H1 (cell line): ENCODE measurements at regions not wholly inside any gene's neighbourhood (a gene's known extent, or its start where the extent isn't known, plus 50 kb on each side); places are given as distances from the start of the nearest gene placed in this dataset.

Source experiments
- CTCF ChIA-PET: fragments of 300-600 bp; sonication (Branson Sonifier 250); formaldehyde crosslinking; loops from one replicate; lab custom pipeline; 2021; ENCODE audit not compliant: partially characterized antibody; lab: Charles Lee
- POLR2A ChIA-PET: fragments of 300-600 bp; sonication (Branson Sonifier 250); formaldehyde crosslinking; loops from one replicate; lab custom pipeline; 2021; ENCODE audit warnings: inconsistent platforms; ENCODE audit not compliant: partially characterized antibody; lab: Charles Lee
- DNase-seq, 2 experiments: peaks; one replicate each; pipeline versions ENCODE4 v3.0.0 to v3.0.0-alpha.2; 2010 to 2022; ENCODE audit warnings: low spot score in 2 of 2, low read depth in 1 of 2, mixed read lengths in 1 of 2
- FAIRE-seq: peaks from 2 replicates; lab custom pipeline; 2011; peaks lifted over from hg19 to GRCh38; lab: Jason Lieb, UNC
- H2AFZ ChIP-seq: 2 replicates; pipeline ENCODE4 v1.8.1; 2012; ENCODE audit warnings: low read length, inconsistent platforms
- H2AK5ac ChIP-seq: 2 replicates; pipeline ENCODE4 v1.6.1; 2013; ENCODE audit warnings: low read depth, low read length
- H2BK120ac ChIP-seq: replicated peaks from 2 replicates; pipeline ENCODE3; 2013; ENCODE audit warnings: low read depth, low read length, inconsistent platforms
- H2BK12ac ChIP-seq: 2 replicates; pipeline ENCODE4 v1.6.1; 2013; ENCODE audit warnings: low read depth, low read length
- H2BK15ac ChIP-seq: 2 replicates; pipeline ENCODE4 v1.6.1; 2013; ENCODE audit warnings: low read length
- H2BK20ac ChIP-seq: 2 replicates; pipeline ENCODE4 v1.6.1; 2013; ENCODE audit warnings: low read length
- H2BK5ac ChIP-seq: 2 replicates; pipeline ENCODE4 v1.6.1; 2013; ENCODE audit warnings: low read depth, low read length
- H3K14ac ChIP-seq: 2 replicates; pipeline ENCODE4 v1.6.1; 2013; ENCODE audit warnings: inconsistent platforms; ENCODE audit not compliant: insufficient read length
- H3K18ac ChIP-seq: 2 replicates; pipeline ENCODE4 v1.6.1; 2013; ENCODE audit warnings: low read length; ENCODE audit errors: extremely low read depth
- H3K23ac ChIP-seq: 2 replicates; pipeline ENCODE4 v1.6.1; 2013; ENCODE audit warnings: inconsistent platforms; ENCODE audit not compliant: insufficient read length
- H3K23me2 ChIP-seq: 2 replicates; pipeline ENCODE4 v1.6.1; 2013; ENCODE audit warnings: low read depth, low read length
- H3K27ac ChIP-seq: 2 replicates; pipeline ENCODE4 v1.6.1; 2011; ENCODE audit warnings: low read depth, low read length, inconsistent platforms
- H3K27me3 ChIP-seq, 4 experiments: replicated peaks in 1 of 4; 1 replicate in 1 of 4; 2 replicates in 3 of 4; pipeline versions ENCODE4 v1.6.1 to v1.8.1; 2011 to 2013; ENCODE audit warnings: low read length in 3 of 4, mild to moderate bottlenecking in 3 of 4, inconsistent platforms in 2 of 4, mixed read lengths in 2 of 4, moderate library complexity in 1 of 4; ENCODE audit not compliant: control insufficient read depth in 3 of 4, insufficient read depth in 3 of 4; ENCODE audit errors: extremely low read depth in 1 of 4
- H3K36me3 ChIP-seq, 4 experiments: 2 replicates each; pipeline versions ENCODE4 v1.6.1 to v1.8.1; 2011 to 2013; ENCODE audit warnings: mild to moderate bottlenecking in 4 of 4, low read length in 3 of 4, moderate library complexity in 2 of 4, control low read depth in 1 of 4, inconsistent platforms in 1 of 4; ENCODE audit not compliant: insufficient read depth in 4 of 4, control insufficient read depth in 2 of 4
- H3K4ac ChIP-seq: replicated peaks from 2 replicates; pipeline ENCODE3; 2013; ENCODE audit warnings: low read length, low read depth, mixed read lengths, inconsistent platforms; ENCODE audit not compliant: insufficient read length
- H3K4me1 ChIP-seq, 4 experiments: replicated peaks in 1 of 4; 1 replicate in 1 of 4; 2 replicates in 3 of 4; pipeline versions ENCODE4 v1.6.1 to v1.8.1; 2011 to 2013; ENCODE audit warnings: low read length in 3 of 4, inconsistent platforms in 2 of 4, mixed read lengths in 1 of 4; ENCODE audit not compliant: insufficient read depth in 4 of 4, control insufficient read depth in 3 of 4
- H3K4me2 ChIP-seq, 2 experiments: 2 replicates each; pipeline versions ENCODE4 v1.6.1 to v1.8.1; 2011 to 2013; ENCODE audit warnings: low read depth in 2 of 2, low read length in 2 of 2, control low read depth in 1 of 2, inconsistent platforms in 1 of 2, mild to moderate bottlenecking in 1 of 2; ENCODE audit not compliant: insufficient read depth in 1 of 2
- H3K4me3 ChIP-seq, 4 experiments: fragments of 200-600, 300-600 bp in 1 of 4; sonication (generic), shearing (Covaris generic), sonication (Bioruptor Twin) in 1 of 4; 2 replicates each; pipeline versions ENCODE4 v1.5.1 to v1.8.1; 2011 to 2016; ENCODE audit warnings: low read length in 4 of 4, low read depth in 3 of 4, control low read depth in 2 of 4, inconsistent platforms in 2 of 4, mild to moderate bottlenecking in 2 of 4, mixed read lengths in 1 of 4, moderate library complexity in 1 of 4; ENCODE audit not compliant: insufficient read depth in 2 of 4; ENCODE audit errors: extremely low read depth in 1 of 4
- H3K56ac ChIP-seq: replicated peaks from 2 replicates; pipeline ENCODE3; 2013; ENCODE audit warnings: low read depth, mild to moderate bottlenecking, mixed read lengths, low read length, inconsistent platforms; ENCODE audit not compliant: insufficient read length
- H3K79me1 ChIP-seq: 2 replicates; pipeline ENCODE4 v1.6.1; 2013; ENCODE audit warnings: low read depth, low read length, control low read depth
- H3K79me2 ChIP-seq, 2 experiments: 2 replicates each; pipeline versions ENCODE4 v1.6.1 to v1.8.1; 2012 to 2013; ENCODE audit warnings: low read length in 2 of 2, mild to moderate bottlenecking in 2 of 2, inconsistent platforms in 1 of 2; ENCODE audit not compliant: insufficient read depth in 2 of 2, control insufficient read depth in 1 of 2
- H3K9ac ChIP-seq, 4 experiments: replicated peaks in 1 of 4; 1 replicate in 1 of 4; 2 replicates in 3 of 4; pipeline versions ENCODE4 v1.6.1 to v1.8.1; 2011 to 2013; ENCODE audit warnings: low read depth in 3 of 4, low read length in 3 of 4, control low read depth in 2 of 4, mild to moderate bottlenecking in 2 of 4, moderate library complexity in 2 of 4, inconsistent platforms in 1 of 4; ENCODE audit errors: extremely low read depth in 1 of 4
- H3K9me3 ChIP-seq, 2 experiments: 2 replicates each; pipeline versions ENCODE4 v1.6.1 to v1.8.1; 2012 to 2013; ENCODE audit warnings: mild to moderate bottlenecking in 2 of 2, moderate library complexity in 2 of 2, control low read depth in 1 of 2, inconsistent platforms in 1 of 2, low read depth in 1 of 2, low read length in 1 of 2, mixed read lengths in 1 of 2; ENCODE audit not compliant: insufficient read depth in 2 of 2
- H4K20me1 ChIP-seq, 2 experiments: replicated peaks in 1 of 2; 2 replicates each; pipeline versions ENCODE3 to v1.8.1; 2011 to 2013; ENCODE audit warnings: inconsistent platforms in 2 of 2, low read length in 2 of 2, mild to moderate bottlenecking in 1 of 2; ENCODE audit not compliant: insufficient read depth in 2 of 2, control insufficient read depth in 1 of 2
- H4K5ac ChIP-seq: 2 replicates; pipeline ENCODE4 v1.6.1; 2013; ENCODE audit warnings: low read length, low read depth, mixed read lengths, inconsistent platforms; ENCODE audit not compliant: insufficient read length
- H4K8ac ChIP-seq: 2 replicates; pipeline ENCODE4 v1.8.0; 2013; ENCODE audit warnings: mild to moderate bottlenecking, moderate library complexity, low read length, inconsistent platforms; ENCODE audit not compliant: insufficient read depth; ENCODE audit errors: extremely low read depth
- H4K91ac ChIP-seq: replicated peaks from 2 replicates; pipeline ENCODE3; 2013; ENCODE audit warnings: low read length, mixed read lengths, inconsistent platforms; ENCODE audit not compliant: insufficient read length
- ASH2L ChIP-seq: fragments of 200-600, 300-600 bp; sonication (generic); IDR thresholded peaks from one replicate; pipeline ENCODE4 v1.7.1; 2017; ENCODE audit warnings: low read length
- CREB1 ChIP-seq: IDR thresholded peaks from 2 replicates; pipeline ENCODE4 v1.6.1; 2012; ENCODE audit warnings: inconsistent platforms
- HDAC2 ChIP-seq, 2 experiments: fragments of 300-600 bp in 1 of 2; sonication (generic) in 1 of 2; IDR thresholded peaks; 2 replicates each; pipeline ENCODE4 v1.6.1; 2011 to 2012; ENCODE audit warnings: low read depth in 2 of 2, low read length in 2 of 2, mild to moderate bottlenecking in 2 of 2, moderate library complexity in 2 of 2, borderline replicate concordance in 1 of 2, inconsistent platforms in 1 of 2
- KDM5A ChIP-seq: fragments of 200-600 bp; IDR thresholded peaks from 2 replicates; pipeline ENCODE4 v1.7.1; 2012; ENCODE audit warnings: mild to moderate bottlenecking, low read length, inconsistent platforms, mixed read lengths
- POLR2A ChIP-seq, 2 experiments: IDR thresholded peaks; 1 replicate in 1 of 2; 2 replicates in 1 of 2; pipeline ENCODE4 v1.6.1; 2011; ENCODE audit warnings: low read depth in 2 of 2, low read length in 2 of 2, mild to moderate bottlenecking in 2 of 2; ENCODE audit errors: control extremely low read depth in 1 of 2
- POU5F1 ChIP-seq: IDR thresholded peaks from 2 replicates; pipeline ENCODE4 v1.6.1; 2011; ENCODE audit warnings: low read depth, mild to moderate bottlenecking, low read length, moderate library complexity
- RFX5 ChIP-seq: IDR thresholded peaks from 2 replicates; pipeline ENCODE4 v1.6.1; 2011; ENCODE audit warnings: low read depth, low read length, improper control_type of control experiment, borderline replicate concordance
- SP4 ChIP-seq: IDR thresholded peaks from 2 replicates; pipeline ENCODE4 v1.6.1; 2012; ENCODE audit warnings: low read length, inconsistent platforms
- SUZ12 ChIP-seq: fragments of 200-600 bp; sonication (generic); IDR thresholded peaks from 2 replicates; pipeline ENCODE4 v1.6.1; 2012; ENCODE audit warnings: mild to moderate bottlenecking, inconsistent platforms, low read length, moderate library complexity, mixed read lengths
- TCF12 ChIP-seq: IDR thresholded peaks from 2 replicates; pipeline ENCODE4 v1.6.1; 2011; ENCODE audit warnings: low read depth, mild to moderate bottlenecking, low read length
- WGBS, 2 experiments: shearing (Covaris generic) in 1 of 2; methylation state at CpG; one replicate each; pipeline versions ENCODE4 v1.1.6 to v1.1.7; 2013 to 2015; ENCODE audit warnings: low lambda C conversion rate in 2 of 2, mixed read lengths in 2 of 2, inconsistent platforms in 1 of 2, low coverage in 1 of 2, missing lambda C conversion rate in 1 of 2; ENCODE audit not compliant: insufficient replicate concordance in 2 of 2, insufficient coverage in 1 of 2, insufficient read length in 1 of 2; ENCODE audit errors: extremely low coverage in 1 of 2, missing lambda C conversion rate in 1 of 2; 5-methylcytosine and 5-hydroxymethylcytosine counted together

DNA sequence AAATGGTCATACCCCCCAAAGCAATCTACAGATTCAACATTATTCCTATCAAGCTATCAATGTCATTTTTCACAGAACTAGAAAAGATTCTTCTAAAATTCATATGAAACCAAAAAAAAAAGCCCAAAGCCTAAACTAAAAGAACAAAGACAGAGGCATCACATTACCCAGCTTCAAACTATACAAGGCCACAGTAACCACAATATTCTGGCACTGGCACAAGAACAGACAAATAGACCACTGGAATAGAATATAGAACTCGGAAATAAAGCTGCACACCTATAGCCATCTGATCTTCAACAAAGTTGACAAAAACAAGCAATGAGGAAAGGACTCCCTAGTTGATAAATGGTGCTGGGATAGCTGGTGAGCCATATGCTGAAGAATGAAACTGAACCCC is 89.2 kb upstream of the PCED1B start:
- Histone ChIP-seq H4K20me1 (no peaks in the 10 kb centered on the region), H2BK15ac (no peak overlapping the region), H3K14ac (no peak overlapping the region), H3K23me2 (no peaks in the 10 kb centered on the region), H3K4me3 (no peak overlapping the region), H3K9ac (no peak overlapping the region), H2BK5ac (no peak overlapping the region), H3K4me1 (no peaks in the 10 kb centered on the region), H3K23ac (no peak overlapping the region), H2AK5ac (no peak overlapping the region), H4K5ac (no peak overlapping the region), H3K4me2 (no peak overlapping the region), H3K27me3 (no peaks in the 10 kb centered on the region), H2BK12ac (no peak overlapping the region), H3K9me3 (peaks cover 11 to 15% of the 10 kb centered on the region in 2 experiments; a peak in 3 of 4 replicates), H4K8ac (no peak overlapping the region), H3K79me1 (no peaks in the 10 kb centered on the region), H2AFZ (no peak overlapping the region), H3K36me3 (no peaks in the 10 kb centered on the region), H4K91ac (no peak overlapping the region), H2BK20ac (no peak overlapping the region), H2BK120ac (no peak overlapping the region), H3K56ac (no peak overlapping the region), H3K27ac (no peak overlapping the region), H3K18ac (no peak overlapping the region), H3K79me2 (no peaks in the 10 kb centered on the region), H3K4ac (no peak overlapping the region)
- no peak for FAIRE-seq
- 83% methylated on average over 1 of the region's 1 CpG; no CpG with 5 or more reads in 1 of the 2 experiments for WGBS, 2 experiments
- POLR2A ChIA-PET, result no interaction called here
- TF ChIP-seq TCF12 (no peak), ASH2L (no peak), SP4 (no peak), CREB1 (no peak), HDAC2 (IDR thresholded peaks at IDR 0.05; ENCODE audit: borderline replicate concordance in 1 of 2, low read depth in 2 of 2, low read length in 2 of 2) (no peak), POU5F1 (no peak), POLR2A (IDR thresholded peaks at IDR 0.05; ENCODE audit: control extremely low read depth in 1 of 2, low read depth in 2 of 2, low read length in 2 of 2) (no peak), SUZ12 (no peak), KDM5A (no peak), RFX5 (no peak)
- no peak for DNase-seq
- CTCF ChIA-PET, result no interaction called here
